HG02840 (cell line): ENCODE measurements at regions not wholly inside any gene's neighbourhood (a gene's known extent, or its start where the extent isn't known, plus 50 kb on each side); places are given as distances from the start of the nearest gene placed in this dataset.
A peak's percentile ranks its signal among the peaks of the same experiment; 100 is the strongest.

Source experiments
- ATAC-seq: cut with Tn5 transposase; IDR thresholded peaks from one replicate; pipeline ENCODE4 v1.9.1; 2021; ENCODE audit warnings: mild to moderate bottlenecking, moderate library complexity, moderate number of reproducible peaks; ENCODE audit not compliant: unreplicated experiment, low FRiP score

GRCh38 chr4:104940927-104941326 is 205.7 kb upstream of the TET2 start:
- no peak for ATAC-seq

GRCh38 chr4:104941661-104942062 is 205.0 kb upstream of the TET2 start:
- ATAC-seq = no peak

GRCh38 chr4:104942990-104943743 is 203.5 kb upstream of the TET2 start:
- no peak for ATAC-seq

- no peak for ATAC-seq
Measured at GRCh38 chr4:104944596-104944995, 202.1 kb upstream of the TET2 start.

- ATAC-seq = no peak
Measured at GRCh38 chr4:104964410-104965175, 182.1 kb upstream of the TET2 start.

- ATAC-seq = peak; percentile 98
Measured at GRCh38 chr4:104966349-104967033, 180.2 kb upstream of the TET2 start.

- peak; percentile 16 for ATAC-seq
Measured at GRCh38 chr4:104967034-104967401, 179.7 kb upstream of the TET2 start.

GRCh38 chr4:104969394-104970082 is 177.1 kb upstream of the TET2 start:
- no peak for ATAC-seq

GRCh38 chr4:104971462-104971861 is 175.2 kb upstream of the TET2 start:
- ATAC-seq = no peak

- no peak for ATAC-seq
Measured at GRCh38 chr4:104973708-104974107, 173.0 kb upstream of the TET2 start.

- ATAC-seq = no peak
Measured at GRCh38 chr4:104975617-104976016, 171.1 kb upstream of the TET2 start.

GRCh38 chr4:104976262-104976661 is 170.4 kb upstream of the TET2 start:
- ATAC-seq = no peak

GRCh38 chr4:104979083-104979760 is 167.5 kb upstream of the TET2 start:
- no peak for ATAC-seq

GRCh38 chr4:104983615-104984179 is 163.0 kb upstream of the TET2 start:
- ATAC-seq = no peak

- no peak for ATAC-seq
Measured at GRCh38 chr4:104986306-104986705, 160.4 kb upstream of the TET2 start.

GRCh38 chr4:104989371-104989770 is 157.3 kb upstream of the TET2 start:
- no peak for ATAC-seq

GRCh38 chr4:105002278-105002677 is 144.4 kb upstream of the TET2 start:
- no peak for ATAC-seq

GRCh38 chr4:105014234-105014633 is 132.4 kb upstream of the TET2 start:
- ATAC-seq = no peak

- ATAC-seq = no peak
Measured at GRCh38 chr4:105014635-105015034, 132.0 kb upstream of the TET2 start.

- ATAC-seq = no peak
Measured at GRCh38 chr4:105015750-105016149, 130.9 kb upstream of the TET2 start.
